ENCODE measurements at regions not wholly inside any gene's neighbourhood (a gene's known extent, or its start where the extent isn't known, plus 50 kb on each side); places are given as distances from the start of the nearest gene placed in this dataset.

DNA sequence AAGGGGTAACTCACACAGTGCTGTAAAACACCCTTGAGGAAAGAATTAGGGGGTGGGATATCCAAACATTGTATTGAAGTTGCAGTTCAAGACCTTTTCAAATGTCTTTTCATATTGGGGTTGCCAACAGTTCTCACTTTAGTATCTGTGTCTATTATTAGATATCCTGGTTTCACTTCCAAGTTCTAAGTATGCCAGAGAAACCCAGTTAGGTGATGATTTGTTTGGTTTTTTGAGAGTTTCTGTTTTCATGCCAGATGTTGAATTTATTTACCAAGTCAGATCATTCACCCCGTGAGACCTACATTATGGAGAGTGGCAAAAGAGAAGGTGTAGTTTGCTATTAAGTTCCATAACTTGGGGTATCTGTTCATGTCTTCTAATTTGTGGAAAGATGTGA is 64.5 kb downstream of the C9orf152 start:
- TF ChIP-seq POLR2A (IDR thresholded peaks at IDR 0.05) = no peak
- TF ChIP-seq, protein P1, sequence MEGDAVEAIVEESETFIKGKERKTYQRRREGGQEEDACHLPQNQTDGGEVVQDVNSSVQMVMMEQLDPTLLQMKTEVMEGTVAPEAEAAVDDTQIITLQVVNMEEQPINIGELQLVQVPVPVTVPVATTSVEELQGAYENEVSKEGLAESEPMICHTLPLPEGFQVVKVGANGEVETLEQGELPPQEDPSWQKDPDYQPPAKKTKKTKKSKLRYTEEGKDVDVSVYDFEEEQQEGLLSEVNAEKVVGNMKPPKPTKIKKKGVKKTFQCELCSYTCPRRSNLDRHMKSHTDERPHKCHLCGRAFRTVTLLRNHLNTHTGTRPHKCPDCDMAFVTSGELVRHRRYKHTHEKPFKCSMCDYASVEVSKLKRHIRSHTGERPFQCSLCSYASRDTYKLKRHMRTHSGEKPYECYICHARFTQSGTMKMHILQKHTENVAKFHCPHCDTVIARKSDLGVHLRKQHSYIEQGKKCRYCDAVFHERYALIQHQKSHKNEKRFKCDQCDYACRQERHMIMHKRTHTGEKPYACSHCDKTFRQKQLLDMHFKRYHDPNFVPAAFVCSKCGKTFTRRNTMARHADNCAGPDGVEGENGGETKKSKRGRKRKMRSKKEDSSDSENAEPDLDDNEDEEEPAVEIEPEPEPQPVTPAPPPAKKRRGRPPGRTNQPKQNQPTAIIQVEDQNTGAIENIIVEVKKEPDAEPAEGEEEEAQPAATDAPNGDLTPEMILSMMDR (IDR thresholded peaks at IDR 0.05) = no peak
